Neural crest cell (in vitro differentiated cells): ENCODE measurements at regions not wholly inside any gene's neighbourhood (a gene's known extent, or its start where the extent isn't known, plus 50 kb on each side); places are given as distances from the start of the nearest gene placed in this dataset.

Source experiments
- DNase-seq: peaks from one replicate; pipeline ENCODE4 v3.0.0; 2021; ENCODE audit warnings: low read depth, mixed read lengths, low spot score
- H3K27ac Mint-ChIP-seq: one replicate; pipeline ENCODE4 v1.8.0; 2021; ENCODE audit warnings: mild to moderate bottlenecking, mixed read lengths; ENCODE audit not compliant: unreplicated experiment
- H3K27me3 Mint-ChIP-seq: 2 replicates; pipeline ENCODE4 v1.8.0; 2021; ENCODE audit warnings: low read depth, mild to moderate bottlenecking, mixed read lengths
- H3K36me3 Mint-ChIP-seq: 2 replicates; pipeline ENCODE4 v1.8.0; 2021; ENCODE audit warnings: low read depth, mild to moderate bottlenecking, mixed read lengths
- H3K4me1 Mint-ChIP-seq: 2 replicates; pipeline ENCODE4 v1.8.0; 2021; ENCODE audit warnings: mixed read lengths
- H3K4me3 Mint-ChIP-seq: one replicate; pipeline ENCODE4 v1.8.0; 2021; ENCODE audit warnings: mild to moderate bottlenecking, mixed read lengths
- H3K9me3 Mint-ChIP-seq: 2 replicates; pipeline ENCODE4 v1.8.0; 2021; ENCODE audit warnings: mixed read lengths
- CTCF ChIP-seq: fragments of 200-600 bp; sonication (generic); conservative IDR thresholded peaks from 2 replicates; pipeline ENCODE4 v1.5.0; 2021; ENCODE audit warnings: antibody characterized with exemption, mild to moderate bottlenecking

DNA sequence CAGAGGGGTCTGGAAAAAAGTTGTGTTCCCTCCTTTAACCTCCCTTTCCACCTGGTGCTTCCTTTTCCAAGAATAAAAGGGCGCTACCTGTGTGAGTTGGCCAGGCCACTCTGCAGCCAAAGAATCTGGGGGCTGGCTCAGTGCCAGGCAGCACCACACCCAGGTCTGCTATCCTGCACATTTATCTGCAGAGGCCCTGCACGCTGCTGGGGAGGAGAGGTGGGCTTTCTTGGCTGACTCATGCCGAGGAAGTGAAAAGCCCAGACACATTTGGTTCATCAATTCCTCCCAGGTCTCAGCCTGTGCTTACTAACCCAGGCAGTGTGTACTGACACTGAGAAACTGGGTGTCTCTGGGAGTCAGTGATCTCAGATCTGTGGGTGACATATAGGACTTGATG is 79.8 kb upstream of the F3 start:
- H3K4me3 Mint-ChIP-seq, result no peak overlapping the region
- H3K4me1 Mint-ChIP-seq, result peaks cover 23% of the 10 kb centered on the region
- no peaks in the 10 kb centered on the region for H3K27me3 Mint-ChIP-seq
- no peaks in the 10 kb centered on the region for H3K9me3 Mint-ChIP-seq
- DNase-seq, result no peak
- H3K36me3 Mint-ChIP-seq, result no peaks in the 10 kb centered on the region
- TF ChIP-seq CTCF, result no peak
- no peak overlapping the region for H3K27ac Mint-ChIP-seq

GRCh38 chr1:94620345-94621031 is 78.9 kb upstream of the F3 start:
- no peaks in the 10 kb centered on the region for H3K9me3 Mint-ChIP-seq
- no peaks in the 10 kb centered on the region for H3K36me3 Mint-ChIP-seq
- no peak for TF ChIP-seq CTCF
- H3K4me3 Mint-ChIP-seq, result no peak overlapping the region
- DNase-seq, result no peak
- H3K27me3 Mint-ChIP-seq, result no peaks in the 10 kb centered on the region
- no peak overlapping the region for H3K27ac Mint-ChIP-seq
- peaks cover 30% of the 10 kb centered on the region for H3K4me1 Mint-ChIP-seq

DNA sequence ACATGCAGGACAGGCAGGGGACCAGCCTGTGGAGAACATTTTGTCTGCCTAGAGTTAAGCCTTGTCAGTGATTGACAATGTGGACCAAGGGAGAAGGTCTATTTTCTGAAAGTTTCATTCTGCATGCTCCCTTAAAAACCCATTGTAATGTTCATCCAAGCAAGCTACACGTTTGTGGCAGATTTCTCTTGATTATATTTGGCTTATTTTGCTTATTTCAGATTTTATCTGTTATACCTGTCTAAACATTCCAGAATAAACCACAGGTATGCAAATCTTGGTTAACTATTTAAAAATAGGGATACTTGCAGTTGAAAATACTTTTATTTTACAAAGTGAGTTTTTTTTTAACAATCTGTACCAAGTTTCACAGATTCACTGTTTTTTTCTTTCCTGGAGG is 78.2 kb upstream of the F3 start:
- no peak for TF ChIP-seq CTCF
- Mint-ChIP-seq H3K9me3 (no peaks in the 10 kb centered on the region), H3K27ac (no peak overlapping the region), H3K27me3 (no peaks in the 10 kb centered on the region), H3K4me3 (no peak overlapping the region), H3K4me1 (peaks cover 30% of the 10 kb centered on the region), H3K36me3 (no peaks in the 10 kb centered on the region)
- DNase-seq, result no peak

DNA sequence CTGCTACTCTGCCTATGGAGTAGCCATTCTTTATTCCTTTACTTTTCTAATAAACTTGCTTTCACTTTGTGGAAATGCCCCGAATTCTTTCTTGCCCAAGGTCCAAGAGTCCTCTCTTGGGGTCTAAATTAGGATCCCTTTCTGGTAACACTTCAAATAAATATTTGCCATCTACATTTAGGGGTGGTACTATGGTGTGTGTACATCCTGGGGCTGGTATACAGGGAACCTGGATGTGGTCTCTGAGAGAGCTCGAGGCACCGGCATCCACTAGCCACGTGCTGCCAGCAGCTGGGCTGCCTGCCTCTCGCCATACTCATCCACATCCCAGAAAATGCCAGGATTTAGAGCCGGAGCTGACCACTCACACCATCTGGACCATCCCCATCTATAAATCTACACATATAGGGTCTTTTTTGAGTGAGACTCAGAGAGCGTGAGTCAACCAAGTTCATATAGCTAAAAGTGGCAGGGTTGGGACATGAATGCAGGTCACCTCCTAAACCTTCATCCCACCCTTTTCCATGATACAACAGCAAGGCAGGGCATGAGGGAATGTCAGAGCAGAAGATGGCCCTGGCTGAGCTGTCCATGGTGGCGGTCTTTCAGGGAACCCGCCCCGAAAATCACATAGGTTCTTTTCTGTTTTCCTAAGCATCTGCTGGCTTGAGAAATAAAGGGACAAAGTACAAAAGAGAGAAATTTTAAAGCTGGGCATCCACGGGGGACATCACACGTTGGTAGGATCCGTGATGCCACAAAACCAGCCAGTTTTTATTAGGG is 76.6 kb upstream of the F3 start:
- no peak for DNase-seq
- H3K27me3 Mint-ChIP-seq, result no peaks in the 10 kb centered on the region
- no peak overlapping the region for H3K27ac Mint-ChIP-seq
- H3K9me3 Mint-ChIP-seq, result no peaks in the 10 kb centered on the region
- H3K36me3 Mint-ChIP-seq, result no peaks in the 10 kb centered on the region
- peaks cover 21% of the 10 kb centered on the region for H3K4me1 Mint-ChIP-seq
- H3K4me3 Mint-ChIP-seq, result no peak overlapping the region
- TF ChIP-seq CTCF, result no peak

- DNase-seq, result no peak
- H3K27me3 Mint-ChIP-seq, result no peaks in the 10 kb centered on the region
- no peak for TF ChIP-seq CTCF
- peaks cover 17% of the 10 kb centered on the region for H3K4me1 Mint-ChIP-seq
- no peak overlapping the region for H3K4me3 Mint-ChIP-seq
- no peaks in the 10 kb centered on the region for H3K36me3 Mint-ChIP-seq
- H3K9me3 Mint-ChIP-seq, result no peaks in the 10 kb centered on the region
- no peak overlapping the region for H3K27ac Mint-ChIP-seq
Measured at GRCh38 chr1:94617134-94617805, 75.7 kb upstream of the F3 start.
